ENCODE measurements at regions not wholly inside any gene's neighbourhood (a gene's known extent, or its start where the extent isn't known, plus 50 kb on each side); places are given as distances from the start of the nearest gene placed in this dataset.

GRCh38 chr16:73315645-73316044 lies 267.7 kb upstream of the ZFHX3 start:
- TF ChIP-seq CTCF (IDR thresholded peaks at IDR 0.05) = no peak
- Histone ChIP-seq H3K4me1 (ENCODE audit: control insufficient read depth in 1 of 2, insufficient read depth in 1 of 2, low read depth in 1 of 2, low read length in 1 of 2) (no peaks in the 10 kb centered on the region), H3K27me3 (no peaks in the 10 kb centered on the region), H3K4me3 (ENCODE audit: low read depth in 1 of 2, low read length in 1 of 2) (no peak overlapping the region), H3K36me3 (no peaks in the 10 kb centered on the region), H3K27ac (no peak overlapping the region), H3K9me3 (no peaks in the 10 kb centered on the region)

- TF ChIP-seq CTCF (IDR thresholded peaks at IDR 0.05) = no peak
- H3K27me3 ChIP-seq = no peaks in the 10 kb centered on the region
- no peaks in the 10 kb centered on the region for H3K9me3 ChIP-seq
- no peaks in the 10 kb centered on the region for H3K4me1 ChIP-seq (ENCODE audit: control insufficient read depth in 1 of 2, insufficient read depth in 1 of 2, low read depth in 1 of 2, low read length in 1 of 2)
- no peaks in the 10 kb centered on the region for H3K36me3 ChIP-seq
- no peak overlapping the region for H3K27ac ChIP-seq
- no peak overlapping the region for H3K4me3 ChIP-seq (ENCODE audit: low read depth in 1 of 2, low read length in 1 of 2)
Measured at GRCh38 chr16:73313950-73314349, 266.0 kb upstream of the ZFHX3 start.

- H3K27me3 ChIP-seq = no peaks in the 10 kb centered on the region
- no peaks in the 10 kb centered on the region for H3K36me3 ChIP-seq
- no peak overlapping the region for H3K4me3 ChIP-seq (ENCODE audit: low read depth in 1 of 2, low read length in 1 of 2)
- TF ChIP-seq CTCF (IDR thresholded peaks at IDR 0.05) = no peak
- H3K4me1 ChIP-seq (ENCODE audit: control insufficient read depth in 1 of 2, insufficient read depth in 1 of 2, low read depth in 1 of 2, low read length in 1 of 2) = no peaks in the 10 kb centered on the region
- H3K9me3 ChIP-seq = no peaks in the 10 kb centered on the region
- H3K27ac ChIP-seq = no peak overlapping the region
Measured at GRCh38 chr16:73311857-73312723, 264.2 kb upstream of the ZFHX3 start.

- Histone ChIP-seq H3K27me3 (no peaks in the 10 kb centered on the region), H3K4me3 (ENCODE audit: low read depth in 1 of 2, low read length in 1 of 2) (no peak overlapping the region), H3K36me3 (no peaks in the 10 kb centered on the region), H3K9me3 (no peaks in the 10 kb centered on the region), H3K4me1 (ENCODE audit: control insufficient read depth in 1 of 2, insufficient read depth in 1 of 2, low read depth in 1 of 2, low read length in 1 of 2) (no peaks in the 10 kb centered on the region), H3K27ac (no peak overlapping the region)
- TF ChIP-seq CTCF (IDR thresholded peaks at IDR 0.05) = no peak
Measured at GRCh38 chr16:73308771-73309170, 260.8 kb upstream of the ZFHX3 start.

- no peaks in the 10 kb centered on the region for H3K36me3 ChIP-seq
- no peak overlapping the region for H3K4me3 ChIP-seq (ENCODE audit: low read depth in 1 of 2, low read length in 1 of 2)
- TF ChIP-seq CTCF (IDR thresholded peaks at IDR 0.05) = no peak
- no peaks in the 10 kb centered on the region for H3K27me3 ChIP-seq
- no peaks in the 10 kb centered on the region for H3K9me3 ChIP-seq
- H3K4me1 ChIP-seq (ENCODE audit: control insufficient read depth in 1 of 2, insufficient read depth in 1 of 2, low read depth in 1 of 2, low read length in 1 of 2) = no peaks in the 10 kb centered on the region
- no peak overlapping the region for H3K27ac ChIP-seq
Measured at GRCh38 chr16:73306901-73307413, 259.0 kb upstream of the ZFHX3 start.

Data from neutrophil (primary cell).